ENCODE measurements at regions not wholly inside any gene's neighbourhood (a gene's known extent, or its start where the extent isn't known, plus 50 kb on each side); places are given as distances from the start of the nearest gene placed in this dataset.

DNA sequence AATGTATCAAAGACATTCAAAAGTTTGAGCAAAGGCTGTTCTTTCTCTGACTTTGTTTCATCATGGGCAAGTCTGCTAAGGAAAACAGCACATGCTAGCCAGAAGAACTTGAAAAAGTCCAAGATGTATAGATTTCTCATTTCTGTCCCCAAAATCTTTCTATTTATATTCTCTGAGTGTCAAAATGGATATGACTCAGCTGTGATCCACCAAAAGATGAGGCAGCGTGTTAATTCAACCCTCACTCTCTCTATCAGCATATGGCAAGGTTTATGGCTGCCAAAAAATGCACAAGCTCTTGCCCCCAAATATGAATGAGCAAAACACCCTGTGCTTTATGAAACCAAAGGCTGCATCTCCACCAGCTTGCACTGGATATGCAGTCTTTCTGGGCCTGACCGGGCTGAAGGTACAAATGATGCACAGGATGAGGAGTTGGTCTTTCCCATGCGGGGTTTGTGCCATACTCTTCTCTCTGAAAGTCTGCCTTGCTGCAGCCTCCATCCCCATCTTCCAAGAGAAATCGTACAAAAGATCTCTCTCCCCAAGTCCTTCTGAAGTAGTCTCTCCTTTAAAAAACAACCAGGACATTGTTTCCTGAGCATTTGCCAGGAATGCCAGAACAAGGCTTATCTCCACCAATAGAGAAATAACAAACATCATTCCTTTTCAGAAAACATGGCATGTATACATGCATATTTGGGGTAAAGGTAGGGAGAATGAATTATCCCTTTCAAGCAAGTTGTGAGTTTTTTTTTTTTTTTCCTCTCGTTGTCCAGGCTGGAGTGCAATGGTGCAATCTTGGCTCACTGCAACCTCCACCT, 203.4 kb downstream of the TMX1 start (continued):
- TF ChIP-seq, protein P1, sequence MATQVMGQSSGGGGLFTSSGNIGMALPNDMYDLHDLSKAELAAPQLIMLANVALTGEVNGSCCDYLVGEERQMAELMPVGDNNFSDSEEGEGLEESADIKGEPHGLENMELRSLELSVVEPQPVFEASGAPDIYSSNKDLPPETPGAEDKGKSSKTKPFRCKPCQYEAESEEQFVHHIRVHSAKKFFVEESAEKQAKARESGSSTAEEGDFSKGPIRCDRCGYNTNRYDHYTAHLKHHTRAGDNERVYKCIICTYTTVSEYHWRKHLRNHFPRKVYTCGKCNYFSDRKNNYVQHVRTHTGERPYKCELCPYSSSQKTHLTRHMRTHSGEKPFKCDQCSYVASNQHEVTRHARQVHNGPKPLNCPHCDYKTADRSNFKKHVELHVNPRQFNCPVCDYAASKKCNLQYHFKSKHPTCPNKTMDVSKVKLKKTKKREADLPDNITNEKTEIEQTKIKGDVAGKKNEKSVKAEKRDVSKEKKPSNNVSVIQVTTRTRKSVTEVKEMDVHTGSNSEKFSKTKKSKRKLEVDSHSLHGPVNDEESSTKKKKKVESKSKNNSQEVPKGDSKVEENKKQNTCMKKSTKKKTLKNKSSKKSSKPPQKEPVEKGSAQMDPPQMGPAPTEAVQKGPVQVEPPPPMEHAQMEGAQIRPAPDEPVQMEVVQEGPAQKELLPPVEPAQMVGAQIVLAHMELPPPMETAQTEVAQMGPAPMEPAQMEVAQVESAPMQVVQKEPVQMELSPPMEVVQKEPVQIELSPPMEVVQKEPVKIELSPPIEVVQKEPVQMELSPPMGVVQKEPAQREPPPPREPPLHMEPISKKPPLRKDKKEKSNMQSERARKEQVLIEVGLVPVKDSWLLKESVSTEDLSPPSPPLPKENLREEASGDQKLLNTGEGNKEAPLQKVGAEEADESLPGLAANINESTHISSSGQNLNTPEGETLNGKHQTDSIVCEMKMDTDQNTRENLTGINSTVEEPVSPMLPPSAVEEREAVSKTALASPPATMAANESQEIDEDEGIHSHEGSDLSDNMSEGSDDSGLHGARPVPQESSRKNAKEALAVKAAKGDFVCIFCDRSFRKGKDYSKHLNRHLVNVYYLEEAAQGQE (IDR thresholded peaks at IDR 0.05; ENCODE audit: unreplicated experiment), result no peak
- TF ChIP-seq EZH2phosphoT487 (IDR thresholded peaks at IDR 0.05; ENCODE audit: unreplicated experiment), result no peak
- TF ChIP-seq STAT1 (IDR thresholded peaks at IDR 0.05; ENCODE audit: unreplicated experiment), result no peak
- TF ChIP-seq, protein P2, sequence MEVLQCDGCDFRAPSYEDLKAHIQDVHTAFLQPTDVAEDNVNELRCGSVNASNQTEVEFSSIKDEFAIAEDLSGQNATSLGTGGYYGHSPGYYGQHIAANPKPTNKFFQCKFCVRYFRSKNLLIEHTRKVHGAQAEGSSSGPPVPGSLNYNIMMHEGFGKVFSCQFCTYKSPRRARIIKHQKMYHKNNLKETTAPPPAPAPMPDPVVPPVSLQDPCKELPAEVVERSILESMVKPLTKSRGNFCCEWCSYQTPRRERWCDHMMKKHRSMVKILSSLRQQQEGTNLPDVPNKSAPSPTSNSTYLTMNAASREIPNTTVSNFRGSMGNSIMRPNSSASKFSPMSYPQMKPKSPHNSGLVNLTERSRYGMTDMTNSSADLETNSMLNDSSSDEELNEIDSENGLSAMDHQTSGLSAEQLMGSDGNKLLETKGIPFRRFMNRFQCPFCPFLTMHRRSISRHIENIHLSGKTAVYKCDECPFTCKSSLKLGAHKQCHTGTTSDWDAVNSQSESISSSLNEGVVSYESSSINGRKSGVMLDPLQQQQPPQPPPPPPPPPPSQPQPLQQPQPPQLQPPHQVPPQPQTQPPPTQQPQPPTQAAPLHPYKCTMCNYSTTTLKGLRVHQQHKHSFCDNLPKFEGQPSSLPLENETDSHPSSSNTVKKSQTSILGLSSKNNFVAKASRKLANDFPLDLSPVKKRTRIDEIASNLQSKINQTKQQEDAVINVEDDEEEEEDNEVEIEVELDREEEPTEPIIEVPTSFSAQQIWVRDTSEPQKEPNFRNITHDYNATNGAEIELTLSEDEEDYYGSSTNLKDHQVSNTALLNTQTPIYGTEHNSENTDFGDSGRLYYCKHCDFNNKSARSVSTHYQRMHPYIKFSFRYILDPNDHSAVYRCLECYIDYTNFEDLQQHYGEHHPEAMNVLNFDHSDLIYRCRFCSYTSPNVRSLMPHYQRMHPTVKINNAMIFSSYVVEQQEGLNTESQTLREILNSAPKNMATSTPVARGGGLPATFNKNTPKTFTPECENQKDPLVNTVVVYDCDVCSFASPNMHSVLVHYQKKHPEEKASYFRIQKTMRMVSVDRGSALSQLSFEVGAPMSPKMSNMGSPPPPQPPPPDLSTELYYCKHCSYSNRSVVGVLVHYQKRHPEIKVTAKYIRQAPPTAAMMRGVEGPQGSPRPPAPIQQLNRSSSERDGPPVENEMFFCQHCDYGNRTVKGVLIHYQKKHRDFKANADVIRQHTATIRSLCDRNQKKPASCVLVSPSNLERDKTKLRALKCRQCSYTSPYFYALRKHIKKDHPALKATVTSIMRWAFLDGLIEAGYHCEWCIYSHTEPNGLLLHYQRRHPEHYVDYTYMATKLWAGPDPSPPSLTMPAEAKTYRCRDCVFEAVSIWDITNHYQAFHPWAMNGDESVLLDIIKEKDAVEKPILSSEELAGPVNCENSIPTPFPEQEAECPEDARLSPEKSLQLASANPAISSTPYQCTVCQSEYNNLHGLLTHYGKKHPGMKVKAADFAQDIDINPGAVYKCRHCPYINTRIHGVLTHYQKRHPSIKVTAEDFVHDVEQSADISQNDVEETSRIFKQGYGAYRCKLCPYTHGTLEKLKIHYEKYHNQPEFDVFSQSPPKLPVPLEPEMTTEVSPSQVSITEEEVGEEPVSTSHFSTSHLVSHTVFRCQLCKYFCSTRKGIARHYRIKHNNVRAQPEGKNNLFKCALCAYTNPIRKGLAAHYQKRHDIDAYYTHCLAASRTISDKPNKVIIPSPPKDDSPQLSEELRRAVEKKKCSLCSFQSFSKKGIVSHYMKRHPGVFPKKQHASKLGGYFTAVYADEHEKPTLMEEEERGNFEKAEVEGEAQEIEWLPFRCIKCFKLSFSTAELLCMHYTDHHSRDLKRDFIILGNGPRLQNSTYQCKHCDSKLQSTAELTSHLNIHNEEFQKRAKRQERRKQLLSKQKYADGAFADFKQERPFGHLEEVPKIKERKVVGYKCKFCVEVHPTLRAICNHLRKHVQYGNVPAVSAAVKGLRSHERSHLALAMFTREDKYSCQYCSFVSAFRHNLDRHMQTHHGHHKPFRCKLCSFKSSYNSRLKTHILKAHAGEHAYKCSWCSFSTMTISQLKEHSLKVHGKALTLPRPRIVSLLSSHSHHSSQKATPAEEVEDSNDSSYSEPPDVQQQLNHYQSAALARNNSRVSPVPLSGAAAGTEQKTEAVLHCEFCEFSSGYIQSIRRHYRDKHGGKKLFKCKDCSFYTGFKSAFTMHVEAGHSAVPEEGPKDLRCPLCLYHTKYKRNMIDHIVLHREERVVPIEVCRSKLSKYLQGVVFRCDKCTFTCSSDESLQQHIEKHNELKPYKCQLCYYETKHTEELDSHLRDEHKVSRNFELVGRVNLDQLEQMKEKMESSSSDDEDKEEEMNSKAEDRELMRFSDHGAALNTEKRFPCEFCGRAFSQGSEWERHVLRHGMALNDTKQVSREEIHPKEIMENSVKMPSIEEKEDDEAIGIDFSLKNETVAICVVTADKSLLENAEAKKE (CRISPR knock-in tag; IDR thresholded peaks at IDR 0.05), result no peak
- no peak for TF ChIP-seq JUNB (IDR thresholded peaks at IDR 0.05; ENCODE audit: unreplicated experiment)
